ENCODE measurements at regions not wholly inside any gene's neighbourhood (a gene's known extent, or its start where the extent isn't known, plus 50 kb on each side); places are given as distances from the start of the nearest gene placed in this dataset.

DNA sequence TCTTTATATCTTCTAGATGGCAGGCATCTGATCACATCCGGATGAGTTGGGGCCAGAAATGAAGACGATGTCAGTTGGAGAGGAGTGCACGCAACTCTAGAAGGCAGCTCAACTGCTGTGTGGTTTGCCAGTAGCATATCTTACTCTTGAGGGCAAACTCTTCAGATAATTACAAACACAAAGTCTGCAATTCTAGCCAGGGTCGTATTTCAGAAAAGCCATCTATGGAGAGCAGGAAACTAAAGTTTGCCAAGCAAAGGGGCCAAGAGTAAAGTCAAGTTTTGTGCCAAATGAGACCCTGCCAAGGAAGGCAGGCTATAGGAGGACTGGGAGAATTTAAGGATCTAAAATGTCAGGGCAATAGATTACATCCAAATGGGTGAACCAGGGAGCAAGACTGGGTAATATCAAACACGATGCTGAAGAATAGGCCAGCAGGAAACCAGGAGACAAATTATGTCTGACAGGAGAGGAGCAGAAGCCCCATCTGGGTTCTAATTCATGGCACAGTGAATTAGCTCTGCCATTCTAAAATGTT, 312.5 kb upstream of the SEMA3C start:
- TF ChIP-seq POLR2A (IDR thresholded peaks at IDR 0.05; ENCODE audit: low read depth, low read length) = no peak
- TF ChIP-seq, protein P1, sequence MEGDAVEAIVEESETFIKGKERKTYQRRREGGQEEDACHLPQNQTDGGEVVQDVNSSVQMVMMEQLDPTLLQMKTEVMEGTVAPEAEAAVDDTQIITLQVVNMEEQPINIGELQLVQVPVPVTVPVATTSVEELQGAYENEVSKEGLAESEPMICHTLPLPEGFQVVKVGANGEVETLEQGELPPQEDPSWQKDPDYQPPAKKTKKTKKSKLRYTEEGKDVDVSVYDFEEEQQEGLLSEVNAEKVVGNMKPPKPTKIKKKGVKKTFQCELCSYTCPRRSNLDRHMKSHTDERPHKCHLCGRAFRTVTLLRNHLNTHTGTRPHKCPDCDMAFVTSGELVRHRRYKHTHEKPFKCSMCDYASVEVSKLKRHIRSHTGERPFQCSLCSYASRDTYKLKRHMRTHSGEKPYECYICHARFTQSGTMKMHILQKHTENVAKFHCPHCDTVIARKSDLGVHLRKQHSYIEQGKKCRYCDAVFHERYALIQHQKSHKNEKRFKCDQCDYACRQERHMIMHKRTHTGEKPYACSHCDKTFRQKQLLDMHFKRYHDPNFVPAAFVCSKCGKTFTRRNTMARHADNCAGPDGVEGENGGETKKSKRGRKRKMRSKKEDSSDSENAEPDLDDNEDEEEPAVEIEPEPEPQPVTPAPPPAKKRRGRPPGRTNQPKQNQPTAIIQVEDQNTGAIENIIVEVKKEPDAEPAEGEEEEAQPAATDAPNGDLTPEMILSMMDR (IDR thresholded peaks at IDR 0.05; ENCODE audit: extremely low read depth in 1 of 2, insufficient read depth in 1 of 2, low read depth in 1 of 2, low read length in 2 of 2) = no peak
- no peak for TF ChIP-seq FOS (IDR thresholded peaks at IDR 0.05; ENCODE audit: borderline replicate concordance, insufficient read depth, low read length)
- TF ChIP-seq EZH2 (IDR thresholded peaks at IDR 0.05; ENCODE audit: borderline replicate concordance, low read depth, low read length, severe bottlenecking) = no peak
- TF ChIP-seq JUN (IDR thresholded peaks at IDR 0.05; ENCODE audit: borderline replicate concordance, insufficient read depth, insufficient read length, low read depth) = no peak
- TF ChIP-seq MYC (IDR thresholded peaks at IDR 0.05; ENCODE audit: low read depth, low read length) = no peak
